Activated CD8-positive, alpha-beta memory T cell treated with anti-CD3 and anti-CD28 coated beads for 4 hours (primary cell): ENCODE measurements at regions not wholly inside any gene's neighbourhood (a gene's known extent, or its start where the extent isn't known, plus 50 kb on each side); places are given as distances from the start of the nearest gene placed in this dataset.

ENCODE experiments used
- DNase-seq, 2 donors: peaks; one replicate each; pipeline ENCODE4 v3.0.0-alpha.2; 2020; ENCODE audit warnings: low read depth in 2 of 2

DNA sequence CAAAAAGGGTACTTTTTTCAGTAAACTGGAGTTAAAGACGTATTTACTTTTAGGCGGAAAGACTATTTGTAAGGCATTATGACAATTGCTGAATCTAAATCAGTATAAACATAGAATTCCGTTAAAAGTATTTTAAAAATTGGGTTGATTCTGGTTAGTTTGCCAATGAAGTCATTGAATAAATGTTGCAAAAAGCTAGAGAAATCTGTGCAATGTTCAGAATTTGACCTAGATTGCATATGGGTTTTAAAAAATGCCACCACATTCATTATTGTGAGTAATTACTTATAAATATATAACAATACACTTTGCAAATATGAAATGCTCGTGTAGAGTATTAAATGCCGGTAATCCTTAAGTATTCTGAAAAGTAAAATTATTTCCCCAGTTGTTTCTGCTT lies 116.5 kb upstream of the EEF1E1 start:
- no peak for DNase-seq

DNA sequence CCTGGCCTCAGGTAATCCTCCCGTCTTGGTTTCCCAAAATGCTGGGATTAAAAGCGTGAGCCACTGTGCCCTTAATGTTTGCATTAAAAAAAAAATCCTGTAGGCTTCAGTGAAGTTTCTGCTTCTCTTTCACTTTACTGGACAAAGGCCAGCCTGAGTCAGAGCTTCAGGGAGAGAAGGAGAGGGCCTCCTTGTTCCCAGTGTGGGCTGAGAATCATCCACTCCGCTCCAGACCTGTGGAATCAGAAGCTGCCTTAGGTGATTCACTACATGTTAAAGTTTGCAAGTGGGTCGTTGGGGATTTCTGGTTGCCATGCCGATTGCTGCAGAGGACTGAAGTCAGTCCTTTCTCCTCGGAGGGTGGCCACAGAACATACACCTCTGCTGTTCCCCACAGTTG lies 113.3 kb upstream of the EEF1E1 start:
- no peak for DNase-seq

DNA sequence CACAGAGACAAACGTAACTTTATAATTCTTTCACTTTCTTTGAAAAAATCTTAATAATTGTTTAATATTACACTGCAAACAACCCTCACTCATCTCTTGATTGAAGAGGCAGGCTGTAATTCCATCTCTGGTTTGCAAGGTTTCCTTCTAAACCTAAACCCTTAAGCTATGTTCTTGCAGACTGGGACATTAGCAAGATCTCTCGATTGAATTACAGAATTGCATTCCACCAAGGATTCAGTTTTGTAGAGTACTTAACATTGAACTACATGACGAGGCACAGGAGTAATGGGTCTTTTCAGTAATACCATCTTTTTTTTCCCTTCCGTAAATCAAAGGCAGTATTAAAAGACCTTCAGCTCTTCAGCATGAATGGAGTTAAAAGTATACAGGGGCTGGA lies 111.6 kb upstream of the EEF1E1 start:
- DNase-seq = no peak

GRCh38 chr6:8212720-8213434 lies 110.5 kb upstream of the EEF1E1 start:
- DNase-seq = no peak

GRCh38 chr6:8207869-8208191 lies 105.5 kb upstream of the EEF1E1 start:
- no peak for DNase-seq

DNA sequence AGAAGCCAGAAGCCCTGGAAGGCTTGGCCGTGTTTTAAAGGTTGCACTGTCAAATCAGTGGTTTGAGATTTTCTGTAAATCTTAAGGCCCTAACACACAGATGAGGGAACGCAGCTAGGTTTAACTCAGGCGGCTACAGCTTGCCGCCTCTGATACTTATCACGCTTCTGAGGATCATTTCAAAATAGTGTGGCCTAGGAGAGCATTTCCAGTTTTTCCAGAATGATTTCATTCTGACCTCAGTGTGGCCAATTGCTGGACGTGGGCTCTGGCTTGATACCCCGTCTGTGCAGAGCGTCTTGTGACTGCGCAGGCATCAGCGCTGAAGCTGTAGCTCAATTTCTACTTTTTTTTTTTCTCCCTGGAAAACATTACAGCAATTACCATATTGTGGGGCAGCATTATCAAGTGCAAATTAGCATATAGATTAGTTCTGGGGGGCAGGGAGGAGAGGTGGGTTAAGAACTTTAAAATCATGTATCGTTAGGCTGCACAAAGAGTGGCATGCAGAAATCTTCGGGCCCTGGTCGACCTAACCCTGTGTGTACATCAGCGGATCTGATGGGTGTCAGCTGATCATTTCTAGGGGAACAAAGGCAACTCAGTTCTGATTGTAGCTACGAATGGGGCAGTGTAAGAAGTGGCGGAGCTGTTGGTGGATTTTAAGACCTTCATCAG lies 105.0 kb upstream of the EEF1E1 start:
- DNase-seq = no peak

- no peak for DNase-seq
Observed at GRCh38 chr6:8203337-8203736, 101.0 kb upstream of the EEF1E1 start.

DNA sequence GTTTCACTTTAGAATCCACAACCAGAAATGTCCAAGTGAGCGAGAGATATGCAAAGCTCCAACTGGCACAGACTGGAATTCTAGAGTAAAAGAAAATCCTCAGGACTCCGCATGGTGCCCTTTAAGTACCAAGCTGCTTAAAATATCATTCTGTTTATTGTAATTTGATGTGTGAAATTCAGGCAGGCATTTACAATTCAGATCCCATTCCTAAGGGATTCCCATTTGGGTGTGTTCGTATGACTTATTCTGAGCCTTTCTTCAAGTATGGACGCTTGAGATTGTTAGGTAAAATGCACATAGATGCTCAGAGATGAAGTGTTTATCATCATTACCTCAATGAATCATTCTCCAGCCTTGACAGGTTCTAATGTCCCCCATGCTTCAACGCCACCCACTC lies 99.3 kb upstream of the EEF1E1 start:
- DNase-seq = no peak

GRCh38 chr6:8200255-8200654 lies 97.9 kb upstream of the EEF1E1 start:
- no peak for DNase-seq

DNA sequence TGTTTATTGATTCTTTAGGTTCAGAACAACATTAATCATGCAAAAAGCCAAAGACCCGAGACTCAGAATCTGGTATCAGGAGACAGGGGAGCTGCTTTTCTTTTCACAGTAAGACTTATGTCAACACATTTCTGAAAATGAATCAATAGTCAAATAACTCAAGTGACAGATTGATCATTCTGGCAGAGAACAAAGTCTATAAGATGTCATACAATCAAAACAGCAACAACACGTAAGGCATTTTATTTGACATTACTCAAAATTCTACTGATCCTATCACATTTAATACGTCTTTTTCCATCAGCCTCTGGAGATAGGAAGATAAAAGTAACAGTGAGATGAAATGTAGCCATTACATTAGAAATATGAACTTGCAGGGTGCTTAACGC lies 93.4 kb upstream of the EEF1E1 start:
- no peak for DNase-seq

GRCh38 chr6:8195040-8195713 lies 92.8 kb upstream of the EEF1E1 start:
- DNase-seq = no peak

- DNase-seq = no peak
Observed at GRCh38 chr6:8194490-8194889, 92.1 kb upstream of the EEF1E1 start.

DNA sequence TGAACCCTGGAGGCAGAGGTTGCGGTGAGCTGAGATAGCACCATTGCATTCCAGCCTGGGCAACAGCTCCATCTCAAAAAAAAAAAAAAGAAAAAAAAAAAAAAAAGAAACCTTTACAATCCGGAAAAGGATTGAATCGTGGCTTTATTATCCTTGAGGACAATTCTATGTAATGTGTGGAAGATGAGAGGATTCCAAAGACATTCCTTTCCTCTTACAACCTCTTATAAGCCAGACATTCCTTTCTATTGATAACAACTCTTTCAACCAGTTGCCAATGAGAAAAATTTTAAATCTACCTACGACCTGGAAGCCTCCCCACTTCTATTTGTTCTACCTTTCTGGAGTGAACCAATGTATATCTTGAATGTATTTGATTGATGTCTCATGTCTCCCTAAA lies 91.2 kb upstream of the EEF1E1 start:
- no peak for DNase-seq

DNA sequence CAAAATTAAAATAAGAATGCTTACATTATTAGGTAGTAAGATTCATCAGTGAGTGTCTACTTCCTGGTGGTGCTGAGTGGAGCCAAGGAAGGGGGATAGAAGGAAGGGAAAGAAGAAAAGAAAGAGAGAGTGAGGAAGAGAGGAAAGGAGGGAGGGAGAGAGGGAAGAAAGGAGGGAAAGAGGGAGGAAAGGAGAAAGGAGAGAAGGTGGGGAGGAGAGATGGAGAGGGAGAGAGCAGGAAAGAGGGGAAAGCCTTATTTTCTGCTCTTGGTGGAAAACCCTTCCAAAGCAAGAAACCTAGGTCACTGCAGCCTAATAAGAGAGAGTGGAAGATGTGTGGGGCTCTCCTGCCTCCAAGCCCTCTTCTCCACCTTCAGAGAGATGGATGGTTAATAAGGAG lies 90.2 kb upstream of the EEF1E1 start:
- DNase-seq = no peak

GRCh38 chr6:8192067-8192466 lies 89.7 kb upstream of the EEF1E1 start:
- DNase-seq = no peak

DNA sequence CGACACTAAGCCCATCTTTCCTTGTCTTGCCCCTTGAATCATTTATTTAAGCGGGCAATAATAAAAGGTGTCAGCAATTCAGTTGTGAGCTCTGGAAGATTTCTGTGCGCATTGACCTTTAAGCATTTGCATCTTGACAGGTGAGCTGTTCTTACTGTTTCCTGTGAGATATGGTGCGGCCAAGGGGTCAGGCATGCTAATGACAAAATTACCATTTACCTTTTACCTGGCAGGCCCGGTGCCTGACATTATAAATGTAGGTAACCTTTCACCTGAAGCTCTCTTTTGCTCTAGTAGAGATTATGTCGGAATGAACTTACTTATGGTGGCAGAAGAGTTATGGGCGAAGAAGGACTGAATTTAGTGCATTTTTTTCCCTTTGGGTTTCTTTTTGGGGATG lies 89.3 kb upstream of the EEF1E1 start:
- DNase-seq = no peak

DNA sequence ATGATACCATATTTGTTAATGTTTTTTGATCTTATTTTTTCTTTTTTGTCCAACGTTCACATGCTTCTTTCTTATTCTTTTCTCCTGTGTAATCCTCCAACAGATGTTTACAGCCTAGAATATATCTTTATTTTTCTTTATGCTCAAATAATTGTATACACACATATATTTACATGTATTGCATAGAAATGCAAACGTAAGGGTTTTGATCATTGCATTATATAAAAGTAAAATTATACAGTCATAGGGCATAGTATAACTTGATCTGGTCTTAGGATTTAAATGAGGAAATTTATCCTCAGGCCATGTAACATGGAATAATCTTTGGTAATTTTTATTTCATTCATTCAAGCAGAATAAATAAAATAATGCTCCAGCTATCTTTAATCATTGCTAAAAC lies 84.9 kb upstream of the EEF1E1 start:
- no peak for DNase-seq

DNA sequence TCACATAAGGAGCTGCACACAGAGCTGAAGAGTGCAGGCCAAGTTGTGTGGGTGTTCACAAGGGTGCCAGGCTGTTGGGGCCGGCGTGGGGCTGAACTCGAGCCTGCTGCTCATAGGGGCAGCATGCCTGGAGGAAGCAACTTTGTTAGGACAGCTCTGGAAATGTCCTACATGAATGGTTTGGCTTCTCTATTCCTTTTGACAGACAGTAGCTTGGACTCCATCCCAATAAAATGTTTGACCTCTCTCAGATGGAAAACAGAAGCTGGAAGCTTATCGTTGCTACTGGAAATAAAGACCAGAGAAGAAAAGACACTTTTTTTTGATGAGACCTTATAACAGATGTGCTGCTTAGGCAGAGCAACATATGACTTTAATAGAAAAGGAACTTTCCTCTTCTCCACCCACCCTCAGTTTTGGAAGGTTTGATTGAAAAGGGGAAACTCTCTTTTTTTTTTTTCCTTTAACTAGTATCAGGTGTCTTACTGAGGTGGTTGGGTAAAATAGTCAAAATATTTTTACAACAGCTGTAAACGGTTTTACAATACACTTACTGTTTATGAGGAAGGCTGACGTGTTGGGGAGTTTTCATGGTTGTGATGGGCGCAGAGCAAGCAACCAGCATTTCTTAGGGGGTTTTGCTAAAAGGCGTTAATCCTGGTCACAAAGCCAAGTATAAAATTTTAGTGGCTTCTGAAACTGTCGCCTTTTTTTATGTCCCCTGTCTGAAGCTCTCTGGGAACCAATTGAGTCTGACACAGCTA lies 80.7 kb upstream of the EEF1E1 start:
- DNase-seq = no peak

GRCh38 chr6:8181951-8182845 lies 79.8 kb upstream of the EEF1E1 start:
- no peak for DNase-seq

DNA sequence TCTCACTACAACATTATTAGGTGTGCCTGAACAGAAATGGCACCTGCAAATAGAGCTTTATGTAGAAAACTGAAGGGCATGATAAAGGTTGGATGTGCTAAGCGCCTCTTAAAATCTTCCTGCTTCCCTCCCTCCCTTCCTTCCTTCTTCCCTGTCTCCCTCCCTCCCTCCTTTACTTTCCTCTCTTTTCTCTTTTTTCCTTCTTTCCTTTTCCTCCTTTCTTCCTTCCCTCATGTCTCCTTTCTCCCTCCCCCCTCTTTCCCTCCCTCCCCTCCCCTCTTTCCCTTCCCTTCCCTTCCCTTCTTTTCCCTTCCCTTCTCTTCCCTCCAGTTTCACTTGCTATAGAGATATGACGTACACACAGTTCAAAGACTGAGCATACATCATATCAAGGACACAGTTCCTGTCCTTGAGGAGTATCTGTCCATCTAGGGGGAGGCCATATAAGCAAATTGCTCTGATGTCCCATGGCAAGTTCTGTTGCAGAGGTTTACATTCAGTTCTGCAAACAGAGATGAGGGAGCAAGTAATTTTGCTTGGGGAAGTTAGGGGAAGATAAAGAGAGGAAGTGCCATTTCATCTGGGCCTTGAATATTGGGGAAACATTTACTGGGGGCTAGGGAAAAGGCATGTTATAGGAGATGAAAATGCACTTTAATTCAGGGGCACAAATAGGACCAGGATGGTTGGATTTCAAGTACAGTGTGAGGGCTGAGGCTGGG lies 79.0 kb upstream of the EEF1E1 start:
- DNase-seq = no peak
